Neuronal stem cell (in vitro differentiated cells): ENCODE measurements at regions not wholly inside any gene's neighbourhood (a gene's known extent, or its start where the extent isn't known, plus 50 kb on each side); places are given as distances from the start of the nearest gene placed in this dataset.

Experiments used
- DNase-seq: peaks from one replicate; pipeline ENCODE4 v3.0.0-alpha.2; 2013; ENCODE audit warnings: low spot score
- H2AFZ ChIP-seq: one replicate; pipeline ENCODE4 v1.6.1; 2013; ENCODE audit warnings: mild to moderate bottlenecking, low read length, inconsistent platforms
- H2AK5ac ChIP-seq: 2 replicates; pipeline ENCODE4 v1.6.1; 2013; ENCODE audit warnings: low read depth, mild to moderate bottlenecking, inconsistent platforms, low read length, moderate library complexity, mixed read lengths
- H2BK120ac ChIP-seq: 2 replicates; pipeline ENCODE4 v1.6.1; 2013; ENCODE audit warnings: low read depth, mild to moderate bottlenecking, inconsistent platforms, low read length, moderate library complexity, mixed read lengths
- H2BK12ac ChIP-seq: one replicate; pipeline ENCODE4 v1.6.1; 2013; ENCODE audit warnings: low read length, inconsistent platforms
- H2BK15ac ChIP-seq: 2 replicates; pipeline ENCODE4 v1.6.1; 2013; ENCODE audit warnings: mild to moderate bottlenecking, low read length, inconsistent platforms, mixed read lengths
- H2BK5ac ChIP-seq: one replicate; pipeline ENCODE4 v1.6.1; 2013; ENCODE audit warnings: inconsistent platforms, mild to moderate bottlenecking, low read length, moderate library complexity
- H3K14ac ChIP-seq: one replicate; pipeline ENCODE4 v1.6.1; 2013; ENCODE audit warnings: low read length, inconsistent platforms
- H3K18ac ChIP-seq: 2 replicates; pipeline ENCODE4 v1.6.1; 2013; ENCODE audit warnings: low read length, inconsistent platforms
- H3K23ac ChIP-seq: 2 replicates; pipeline ENCODE4 v1.6.1; 2013; ENCODE audit warnings: low read depth, mild to moderate bottlenecking, mixed read lengths, low read length, inconsistent platforms; ENCODE audit not compliant: poor library complexity
- H3K27ac ChIP-seq: replicated peaks from 3 replicates; pipeline ENCODE4 v1.5.1; 2013; ENCODE audit warnings: low read length, inconsistent platforms
- H3K27me3 ChIP-seq, 3 experiments: 2 replicates each; pipeline ENCODE4 v1.6.1; 2013; ENCODE audit warnings: low read length in 3 of 3, mild to moderate bottlenecking in 2 of 3, inconsistent platforms in 1 of 3, low read depth in 1 of 3, mixed read lengths in 1 of 3, moderate library complexity in 1 of 3; ENCODE audit not compliant: control insufficient read depth in 3 of 3, insufficient read depth in 3 of 3
- H3K36me3 ChIP-seq, 2 donors: replicated peaks in 1 of 2; 2 replicates each; pipeline ENCODE4 v1.6.1; 2013; ENCODE audit warnings: low read length in 2 of 2; ENCODE audit not compliant: control insufficient read depth in 2 of 2, insufficient read depth in 2 of 2
- H3K4ac ChIP-seq: 2 replicates; pipeline ENCODE4 v1.6.1; 2013; ENCODE audit warnings: inconsistent platforms, mild to moderate bottlenecking, low read length, moderate library complexity
- H3K4me1 ChIP-seq, 2 donors: 1 replicate in 1 of 2; 2 replicates in 1 of 2; pipeline ENCODE4 v1.6.1; 2013; ENCODE audit warnings: low read length in 2 of 2, low read depth in 1 of 2; ENCODE audit not compliant: control insufficient read depth in 2 of 2, insufficient read depth in 1 of 2
- H3K4me2 ChIP-seq: one replicate; pipeline ENCODE4 v1.6.1; 2013; ENCODE audit warnings: mild to moderate bottlenecking, low read length, inconsistent platforms; ENCODE audit not compliant: insufficient read depth, poor library complexity, severe bottlenecking
- H3K4me3 ChIP-seq, 2 donors: 2 replicates each; pipeline ENCODE4 v1.5.1; 2013; ENCODE audit warnings: low read length in 2 of 2, mild to moderate bottlenecking in 2 of 2, inconsistent platforms in 1 of 2, moderate library complexity in 1 of 2
- H3K79me1 ChIP-seq: one replicate; pipeline ENCODE4 v1.6.1; 2013; ENCODE audit warnings: low read depth, mild to moderate bottlenecking, inconsistent platforms, low read length, moderate library complexity
- H3K9ac ChIP-seq: one replicate; pipeline ENCODE4 v1.6.1; 2013; ENCODE audit warnings: mild to moderate bottlenecking, low read depth, low read length, inconsistent platforms; ENCODE audit not compliant: poor library complexity
- H3K9me3 ChIP-seq, 2 donors: replicated peaks in 1 of 2; 2 replicates each; pipeline versions ENCODE3 to v1.6.1; 2013; ENCODE audit warnings: low read length in 2 of 2, mild to moderate bottlenecking in 2 of 2, inconsistent platforms in 1 of 2, low read depth in 1 of 2, mixed read lengths in 1 of 2, moderate library complexity in 1 of 2; ENCODE audit not compliant: control insufficient read depth in 2 of 2, insufficient read depth in 1 of 2
- H4K8ac ChIP-seq: one replicate; pipeline ENCODE4 v1.6.1; 2013; ENCODE audit warnings: low read depth, mild to moderate bottlenecking, inconsistent platforms, low read length, moderate library complexity
- H4K91ac ChIP-seq: one replicate; pipeline ENCODE4 v1.6.1; 2013; ENCODE audit warnings: low read length, low read depth, mild to moderate bottlenecking, inconsistent platforms; ENCODE audit not compliant: poor library complexity
- WGBS, 2 donors: extraction: QIAGEN DNeasy Blood & Tissue Kit; methylation state at CpG; one replicate each; pipeline ENCODE4 v1.1.7; 2013; ENCODE audit warnings: missing lambda C conversion rate in 2 of 2, mixed read lengths in 1 of 2; ENCODE audit not compliant: insufficient read length in 2 of 2, insufficient replicate concordance in 1 of 2; ENCODE audit errors: extremely low coverage in 2 of 2; 5-methylcytosine and 5-hydroxymethylcytosine counted together

GRCh38 chr10:112884179-112884504 is 65.9 kb upstream of the TCF7L2 start:
- Histone ChIP-seq H2BK12ac (no peak overlapping the region), H2BK15ac (no peak overlapping the region), H3K27ac (no peak overlapping the region), H3K4me3 (no peak overlapping the region), H3K4ac (no peak overlapping the region), H4K91ac (no peak overlapping the region), H3K9me3 (no peaks in the 10 kb centered on the region), H3K14ac (no peak overlapping the region), H3K79me1 (no peaks in the 10 kb centered on the region), H4K8ac (no peak overlapping the region), H3K4me2 (no peak overlapping the region), H3K23ac (no peak overlapping the region), H3K18ac (no peak overlapping the region), H3K4me1 (no peaks in the 10 kb centered on the region), H3K36me3 (no peaks in the 10 kb centered on the region), H3K9ac (no peak overlapping the region), H2BK5ac (no peak overlapping the region), H2BK120ac (no peak overlapping the region), H2AFZ (no peak overlapping the region), H3K27me3 (no peaks in the 10 kb centered on the region), H2AK5ac (no peak overlapping the region)
- DNase-seq, result no peak

- Histone ChIP-seq H2BK5ac (no peak overlapping the region), H2BK12ac (no peak overlapping the region), H2AFZ (no peak overlapping the region), H3K9ac (no peak overlapping the region), H3K18ac (no peak overlapping the region), H3K4me2 (no peak overlapping the region), H3K27me3 (no peaks in the 10 kb centered on the region), H3K4ac (no peak overlapping the region), H3K4me3 (no peak overlapping the region), H2BK15ac (no peak overlapping the region), H4K91ac (no peak overlapping the region), H3K14ac (no peak overlapping the region), H4K8ac (no peak overlapping the region), H2BK120ac (no peak overlapping the region), H3K9me3 (no peaks in the 10 kb centered on the region), H3K27ac (no peak overlapping the region), H3K4me1 (no peaks in the 10 kb centered on the region), H3K23ac (no peak overlapping the region), H3K36me3 (no peaks in the 10 kb centered on the region), H3K79me1 (no peaks in the 10 kb centered on the region), H2AK5ac (no peak overlapping the region)
- no CpG with 5 or more reads among the region's 4 CpGs for WGBS, 2 donors
- DNase-seq, result no peak
Measured at GRCh38 chr10:112886463-112886862, 63.6 kb upstream of the TCF7L2 start.

- Histone ChIP-seq H3K36me3 (no peaks in the 10 kb centered on the region), H2BK5ac (no peak overlapping the region), H4K8ac (no peak overlapping the region), H3K27me3 (no peaks in the 10 kb centered on the region), H2BK120ac (no peak overlapping the region), H3K4me2 (no peak overlapping the region), H2BK12ac (no peak overlapping the region), H3K23ac (no peak overlapping the region), H2AFZ (no peak overlapping the region), H3K9ac (no peak overlapping the region), H4K91ac (no peak overlapping the region), H3K14ac (no peak overlapping the region), H3K4me3 (no peak overlapping the region), H2BK15ac (no peak overlapping the region), H3K27ac (no peak overlapping the region), H3K18ac (no peak overlapping the region), H3K79me1 (no peaks in the 10 kb centered on the region), H3K9me3 (no peaks in the 10 kb centered on the region), H2AK5ac (no peak overlapping the region), H3K4ac (no peak overlapping the region), H3K4me1 (no peaks in the 10 kb centered on the region)
- no peak for DNase-seq
- no CpG with 5 or more reads among the region's 3 CpGs for WGBS, 2 donors
Measured at GRCh38 chr10:112887968-112888367, 62.1 kb upstream of the TCF7L2 start.

- Histone ChIP-seq H3K14ac (no peak overlapping the region), H4K8ac (no peak overlapping the region), H2BK12ac (no peak overlapping the region), H2BK15ac (no peak overlapping the region), H3K79me1 (no peaks in the 10 kb centered on the region), H3K9ac (no peak overlapping the region), H2AFZ (no peak overlapping the region), H3K9me3 (no peaks in the 10 kb centered on the region), H3K4me3 (no peak overlapping the region), H3K27me3 (no peaks in the 10 kb centered on the region), H4K91ac (no peak overlapping the region), H2BK5ac (no peak overlapping the region), H3K4me2 (no peak overlapping the region), H3K27ac (no peak overlapping the region), H2BK120ac (no peak overlapping the region), H3K36me3 (no peaks in the 10 kb centered on the region), H3K18ac (no peak overlapping the region), H2AK5ac (peak overlapping the region; percentile 1), H3K4ac (no peak overlapping the region), H3K4me1 (peaks cover 8 to 12% of the 10 kb centered on the region in 2 donors), H3K23ac (no peak overlapping the region)
- DNase-seq, result no peak
- no CpG with 5 or more reads among the region's 4 CpGs for WGBS, 2 donors
Measured at GRCh38 chr10:112895292-112895691, 54.8 kb upstream of the TCF7L2 start.
